MCF 10A (cell line): ENCODE measurements at regions not wholly inside any gene's neighbourhood (a gene's known extent, or its start where the extent isn't known, plus 50 kb on each side); places are given as distances from the start of the nearest gene placed in this dataset.

Source experiments
- BruUV-seq: library from RNA; stranded (reverse); fragments of 400-500 nt; replicated peaks from 2 replicates; lab custom pipeline; 2021; lab: Mats Ljungman, UMichigan
- CTCF ChIA-PET: fragments of 300-600 bp; sonication (Branson Sonifier 250); formaldehyde crosslinking; extraction: SDS; loops from one replicate; lab custom pipeline; 2021; ENCODE audit warnings: antibody characterized with exemption, inconsistent platforms; lab: Yijun Ruan, JAX
- POLR2A ChIA-PET: fragments of 300-600, 350-650 bp; sonication (Branson Sonifier 250); formaldehyde crosslinking; extraction: SDS; loops from one replicate; lab custom pipeline; 2020; ENCODE audit warnings: antibody characterized with exemption, inconsistent platforms; lab: Yijun Ruan, JAX
- DNase-seq: peaks from one replicate; pipeline ENCODE4 v3.0.0-alpha.2; 2018; ENCODE audit not compliant: unreplicated experiment
- H3K27ac Mint-ChIP-seq: one replicate; pipeline ENCODE4 v1.8.0; 2022; ENCODE audit warnings: mild to moderate bottlenecking, low read depth, mixed read lengths; ENCODE audit not compliant: unreplicated experiment
- H3K27me3 Mint-ChIP-seq: one replicate; pipeline ENCODE4 v1.8.0; 2022; ENCODE audit warnings: mixed read lengths; ENCODE audit not compliant: insufficient read depth, unreplicated experiment
- H3K36me3 Mint-ChIP-seq: one replicate; pipeline ENCODE4 v1.8.0; 2022; ENCODE audit warnings: mild to moderate bottlenecking, moderate library complexity, mixed read lengths; ENCODE audit not compliant: insufficient read depth, unreplicated experiment
- H3K4me1 Mint-ChIP-seq: one replicate; pipeline ENCODE4 v1.8.0; 2022; ENCODE audit warnings: mixed read lengths; ENCODE audit not compliant: insufficient read depth, unreplicated experiment
- H3K4me3 Mint-ChIP-seq: one replicate; pipeline ENCODE4 v1.8.0; 2022; ENCODE audit warnings: mild to moderate bottlenecking, moderate library complexity, mixed read lengths; ENCODE audit not compliant: unreplicated experiment
- H3K9me3 Mint-ChIP-seq: one replicate; pipeline ENCODE4 v1.8.0; 2022; ENCODE audit warnings: mixed read lengths; ENCODE audit not compliant: unreplicated experiment
- CTCF ChIP-seq: fragments of 200-600 bp; IDR thresholded peaks from one replicate; pipeline ENCODE4 v1.8.0; 2022; ENCODE audit warnings: antibody characterized with exemption, mild to moderate bottlenecking; ENCODE audit not compliant: unreplicated experiment
- intact Hi-C: fragments of 100-400 bp; cut with micrococcal nuclease; formaldehyde crosslinking; loops from 2 replicates; pipeline ENCODE4 v1.14.1; 2022

- POLR2A ChIA-PET: interaction anchor here (0.6 to 1.6 kb wide), 3 partner anchors 17 to 315 kb away, joined by 3 to 4 read pairs (median 4); no protein-coding TSS in a partner anchor
- Mint-ChIP-seq H3K9me3 (no peaks in the 10 kb centered on the region), H3K4me1 (peaks cover 36% of the 10 kb centered on the region), H3K27me3 (no peaks in the 10 kb centered on the region), H3K36me3 (no peaks in the 10 kb centered on the region), H3K4me3 (no peak overlapping the region), H3K27ac (peak overlapping the region; percentile 17)
- peak; percentile 17 for DNase-seq
- no TSS peak for BruUV-seq
- TF ChIP-seq CTCF: no peak
- CTCF ChIA-PET: interaction anchor here (1.2 kb wide), 1 partner anchor 47 kb away, joined by 4 read pairs; no protein-coding TSS in a partner anchor
- intact Hi-C loops: no loop called here
Observed at GRCh38 chr4:38366997-38367396, 297.0 kb upstream of the KLF3 start.

- Mint-ChIP-seq H3K4me3 (no peak overlapping the region), H3K36me3 (no peaks in the 10 kb centered on the region), H3K27ac (no peak overlapping the region), H3K4me1 (peaks cover 36% of the 10 kb centered on the region), H3K27me3 (no peaks in the 10 kb centered on the region), H3K9me3 (no peaks in the 10 kb centered on the region)
- intact Hi-C loops: no loop called here
- POLR2A ChIA-PET: interaction anchor here (0.8 to 1.0 kb wide), 2 partner anchors 16 to 307 kb away, joined by 3 read pairs; no protein-coding TSS in a partner anchor
- no peak for DNase-seq
- CTCF ChIA-PET: interaction anchor here (0.7 to 1.2 kb wide), 2 partner anchors 9 to 48 kb away, joined by 3 to 4 read pairs; no protein-coding TSS in a partner anchor
- TF ChIP-seq CTCF: no peak
- BruUV-seq: no TSS peak
Observed at GRCh38 chr4:38367642-38368174, 296.3 kb upstream of the KLF3 start.

GRCh38 chr4:38368613-38369012 lies 295.4 kb upstream of the KLF3 start:
- Mint-ChIP-seq H3K27ac (no peak overlapping the region), H3K4me3 (no peak overlapping the region), H3K9me3 (no peaks in the 10 kb centered on the region), H3K4me1 (peaks cover 36% of the 10 kb centered on the region), H3K36me3 (no peaks in the 10 kb centered on the region), H3K27me3 (no peaks in the 10 kb centered on the region)
- no peak for TF ChIP-seq CTCF
- intact Hi-C loops: no loop called here
- no TSS peak for BruUV-seq
- ChIA-PET POLR2A (no interaction called here), CTCF (no interaction called here)
- DNase-seq: no peak

GRCh38 chr4:38371391-38371851 lies 292.6 kb upstream of the KLF3 start:
- H3K9me3 Mint-ChIP-seq: no peaks in the 10 kb centered on the region
- POLR2A ChIA-PET: interaction anchor here (1.0 to 1.5 kb wide), 2 partner anchors 24 to 32 kb away, joined by 3 read pairs; no protein-coding TSS in a partner anchor
- TF ChIP-seq CTCF: no peak

More at GRCh38 chr4:38371391-38371851, 292.6 kb upstream of the KLF3 start:
- CTCF ChIA-PET: no interaction called here
- H3K27ac Mint-ChIP-seq: peak overlapping the region; percentile 31
- DNase-seq: peak; percentile 16
- no peaks in the 10 kb centered on the region for H3K27me3 Mint-ChIP-seq
- H3K36me3 Mint-ChIP-seq: no peaks in the 10 kb centered on the region
- H3K4me3 Mint-ChIP-seq: no peak overlapping the region
- intact Hi-C loops: no loop called here
- BruUV-seq: no TSS peak
- peaks cover 19% of the 10 kb centered on the region for H3K4me1 Mint-ChIP-seq
